Immature natural killer cell (primary cell): ENCODE measurements at regions not wholly inside any gene's neighbourhood (a gene's known extent, or its start where the extent isn't known, plus 50 kb on each side); places are given as distances from the start of the nearest gene placed in this dataset.

ENCODE experiments used
- DNase-seq, 3 donors: peaks; one replicate each; pipeline ENCODE4 v3.0.0; 2022; ENCODE audit warnings: mixed read lengths in 1 of 3
- H3K27ac Mint-ChIP-seq, 6 donors: one replicate each; pipeline ENCODE4 v1.8.0; 2020; ENCODE audit warnings: mixed read lengths in 6 of 6, mild to moderate bottlenecking in 5 of 6, inconsistent platforms in 4 of 6, moderate library complexity in 3 of 6
- H3K27me3 Mint-ChIP-seq, 3 donors: one replicate each; pipeline ENCODE4 v1.8.0; 2020 to 2021; ENCODE audit warnings: low read depth in 3 of 3, mild to moderate bottlenecking in 3 of 3, mixed read lengths in 3 of 3, moderate library complexity in 3 of 3, inconsistent platforms in 1 of 3
- H3K36me3 Mint-ChIP-seq, 3 donors: one replicate each; pipeline ENCODE4 v1.8.0; 2020; ENCODE audit warnings: mixed read lengths in 3 of 3, inconsistent platforms in 2 of 3, mild to moderate bottlenecking in 2 of 3
- H3K4me1 Mint-ChIP-seq, 2 donors: one replicate each; pipeline ENCODE4 v1.8.0; 2020; ENCODE audit warnings: inconsistent platforms in 2 of 2, mild to moderate bottlenecking in 2 of 2, mixed read lengths in 2 of 2, moderate library complexity in 1 of 2
- H3K4me3 Mint-ChIP-seq, 5 donors: one replicate each; pipeline ENCODE4 v1.8.0; 2020; ENCODE audit warnings: mild to moderate bottlenecking in 5 of 5, mixed read lengths in 5 of 5, inconsistent platforms in 3 of 5, moderate library complexity in 3 of 5
- H3K9me3 Mint-ChIP-seq, 6 donors: one replicate each; pipeline ENCODE4 v1.8.0; 2020; ENCODE audit warnings: mild to moderate bottlenecking in 6 of 6, mixed read lengths in 6 of 6, inconsistent platforms in 4 of 6, moderate library complexity in 3 of 6

GRCh38 chr14:30427401-30427800 is 131.6 kb upstream of the G2E3 start:
- Mint-ChIP-seq H3K27ac (no peak overlapping the region), H3K4me1 (no peaks in the 10 kb centered on the region), H3K27me3 (peaks cover 3 to 4% (median 3%) of the 10 kb centered on the region in 3 donors), H3K36me3 (no peaks in the 10 kb centered on the region), H3K4me3 (no peak overlapping the region), H3K9me3 (peaks cover 0 to 11% (median 5%) of the 10 kb centered on the region in 6 donors)
- DNase-seq, result no peak

GRCh38 chr14:30427846-30428245 is 131.1 kb upstream of the G2E3 start:
- Mint-ChIP-seq H3K4me1 (no peaks in the 10 kb centered on the region), H3K27me3 (peaks cover 3 to 4% (median 3%) of the 10 kb centered on the region in 3 donors)

GRCh38 chr14:30431552-30431951 is 127.4 kb upstream of the G2E3 start:
- no peaks in the 10 kb centered on the region for H3K4me1 Mint-ChIP-seq
- no peaks in the 10 kb centered on the region for H3K36me3 Mint-ChIP-seq
- H3K4me3 Mint-ChIP-seq, result no peak overlapping the region
- DNase-seq, result no peak
- H3K27me3 Mint-ChIP-seq, result peaks cover 2 to 3% (median 3%) of the 10 kb centered on the region in 3 donors
- peaks cover 0 to 11% (median 3%) of the 10 kb centered on the region in 6 donors for H3K9me3 Mint-ChIP-seq
- no peak overlapping the region for H3K27ac Mint-ChIP-seq

More at GRCh38 chr14:30427846-30428245, 131.1 kb upstream of the G2E3 start:
- Mint-ChIP-seq H3K4me3 (no peak overlapping the region), H3K36me3 (no peaks in the 10 kb centered on the region), H3K27ac (no peak overlapping the region), H3K9me3 (peaks cover 0 to 11% (median 5%) of the 10 kb centered on the region in 6 donors)
- no peak for DNase-seq

GRCh38 chr14:30440961-30441360 is 118.0 kb upstream of the G2E3 start:
- H3K27ac Mint-ChIP-seq, result no peak overlapping the region
- DNase-seq, result no peak
- H3K4me1 Mint-ChIP-seq, result no peaks in the 10 kb centered on the region
- H3K27me3 Mint-ChIP-seq, result no peaks in the 10 kb centered on the region
- peaks cover 0 to 6% (median 0%) of the 10 kb centered on the region in 6 donors for H3K9me3 Mint-ChIP-seq
- no peak overlapping the region for H3K4me3 Mint-ChIP-seq
- H3K36me3 Mint-ChIP-seq, result no peaks in the 10 kb centered on the region

- DNase-seq, result no peak
- Mint-ChIP-seq H3K27ac (no peak overlapping the region), H3K27me3 (no peaks in the 10 kb centered on the region), H3K4me1 (no peaks in the 10 kb centered on the region), H3K36me3 (no peaks in the 10 kb centered on the region), H3K4me3 (no peak overlapping the region), H3K9me3 (peaks cover 0 to 6% (median 0%) of the 10 kb centered on the region in 6 donors)
Measured at GRCh38 chr14:30443368-30444007, 115.5 kb upstream of the G2E3 start.

GRCh38 chr14:30444451-30444850 is 114.5 kb upstream of the G2E3 start:
- Mint-ChIP-seq H3K4me3 (no peak overlapping the region), H3K4me1 (no peaks in the 10 kb centered on the region), H3K36me3 (no peaks in the 10 kb centered on the region), H3K27me3 (no peaks in the 10 kb centered on the region), H3K27ac (no peak overlapping the region), H3K9me3 (peaks cover 0 to 8% (median 0%) of the 10 kb centered on the region in 6 donors)
- DNase-seq, result no peak

- no peaks in the 10 kb centered on the region for H3K27me3 Mint-ChIP-seq
- no peak overlapping the region for H3K27ac Mint-ChIP-seq
- H3K36me3 Mint-ChIP-seq, result no peaks in the 10 kb centered on the region
- H3K9me3 Mint-ChIP-seq, result peaks cover 0 to 8% (median 0%) of the 10 kb centered on the region in 6 donors
- no peak overlapping the region for H3K4me3 Mint-ChIP-seq
- DNase-seq, result no peak
- H3K4me1 Mint-ChIP-seq, result no peaks in the 10 kb centered on the region
Measured at GRCh38 chr14:30445011-30445793, 113.8 kb upstream of the G2E3 start.

- H3K36me3 Mint-ChIP-seq, result no peaks in the 10 kb centered on the region
- H3K9me3 Mint-ChIP-seq, result peaks cover 0 to 8% (median 0%) of the 10 kb centered on the region in 6 donors
- H3K27me3 Mint-ChIP-seq, result no peaks in the 10 kb centered on the region
- no peaks in the 10 kb centered on the region for H3K4me1 Mint-ChIP-seq
- H3K4me3 Mint-ChIP-seq, result no peak overlapping the region
- no peak overlapping the region for H3K27ac Mint-ChIP-seq
- no peak for DNase-seq
Measured at GRCh38 chr14:30445852-30446251, 113.1 kb upstream of the G2E3 start.

GRCh38 chr14:30450631-30451545 is 108.1 kb upstream of the G2E3 start:
- DNase-seq, result no peak
- Mint-ChIP-seq H3K9me3 (peaks cover 0 to 4% (median 0%) of the 10 kb centered on the region in 6 donors), H3K4me3 (no peak overlapping the region), H3K27me3 (peaks cover 0 to 6% (median 3%) of the 10 kb centered on the region in 3 donors), H3K4me1 (no peaks in the 10 kb centered on the region), H3K36me3 (no peaks in the 10 kb centered on the region), H3K27ac (no peak overlapping the region)

- no peak overlapping the region for H3K27ac Mint-ChIP-seq
- no peak for DNase-seq
- no peaks in the 10 kb centered on the region for H3K36me3 Mint-ChIP-seq
- H3K4me1 Mint-ChIP-seq, result no peaks in the 10 kb centered on the region
- peaks cover 0 to 4% (median 0%) of the 10 kb centered on the region in 6 donors for H3K9me3 Mint-ChIP-seq
- H3K4me3 Mint-ChIP-seq, result no peak overlapping the region
- H3K27me3 Mint-ChIP-seq, result peaks cover 0 to 6% (median 3%) of the 10 kb centered on the region in 3 donors
Measured at GRCh38 chr14:30456296-30456695, 102.7 kb upstream of the G2E3 start.

GRCh38 chr14:30462358-30462757 is 96.6 kb upstream of the G2E3 start:
- H3K4me3 Mint-ChIP-seq, result no peak overlapping the region
- peaks cover 0 to 18% (median 3%) of the 10 kb centered on the region in 6 donors for H3K9me3 Mint-ChIP-seq
- DNase-seq, result no peak
- no peak overlapping the region for H3K27ac Mint-ChIP-seq
- H3K27me3 Mint-ChIP-seq, result peaks cover 0 to 2% (median 0%) of the 10 kb centered on the region in 3 donors
- no peaks in the 10 kb centered on the region for H3K4me1 Mint-ChIP-seq
- no peaks in the 10 kb centered on the region for H3K36me3 Mint-ChIP-seq

- Mint-ChIP-seq H3K36me3 (no peaks in the 10 kb centered on the region), H3K9me3 (peaks cover 0 to 18% (median 3%) of the 10 kb centered on the region in 6 donors), H3K4me3 (no peak overlapping the region), H3K27ac (no peak overlapping the region), H3K4me1 (no peaks in the 10 kb centered on the region), H3K27me3 (peaks cover 0 to 2% (median 0%) of the 10 kb centered on the region in 3 donors)
- no peak for DNase-seq
Measured at GRCh38 chr14:30464481-30464880, 94.5 kb upstream of the G2E3 start.

- no peak overlapping the region for H3K27ac Mint-ChIP-seq
- DNase-seq, result no peak
- H3K36me3 Mint-ChIP-seq, result no peaks in the 10 kb centered on the region
- H3K4me3 Mint-ChIP-seq, result no peak overlapping the region
- peaks cover 0 to 13% (median 2%) of the 10 kb centered on the region in 6 donors for H3K9me3 Mint-ChIP-seq
- peaks cover 0 to 2% (median 0%) of the 10 kb centered on the region in 3 donors for H3K27me3 Mint-ChIP-seq
- no peaks in the 10 kb centered on the region for H3K4me1 Mint-ChIP-seq
Measured at GRCh38 chr14:30468354-30468753, 90.6 kb upstream of the G2E3 start.
